HEK293 (cell line): ENCODE measurements at regions not wholly inside any gene's neighbourhood (a gene's known extent, or its start where the extent isn't known, plus 50 kb on each side); places are given as distances from the start of the nearest gene placed in this dataset.

Experiments
- CTCF ChIA-PET: fragments of 350-600 bp; formaldehyde crosslinking; extraction: SDS; loops from one replicate; lab custom pipeline; 2021; ENCODE audit warnings: antibody characterized with exemption; lab: Yijun Ruan, JAX
- POLR2A ChIA-PET: fragments of 300-600 bp; formaldehyde crosslinking; extraction: SDS; loops from one replicate; lab custom pipeline; 2020; ENCODE audit warnings: antibody characterized with exemption, inconsistent platforms; lab: Yijun Ruan, JAX
- H3K27ac ChIP-seq: fragments of 200-500 bp; sonication (Bioruptor generic); 2 replicates; pipeline ENCODE4 v1.5.1; 2014; ENCODE audit warnings: low read depth, low read length, control low read depth, inconsistent platforms; ENCODE audit errors: extremely low read depth
- H3K36me3 ChIP-seq, 2 experiments: fragments of 200-500 bp in 1 of 2; sonication (Bioruptor generic) in 1 of 2; 1 replicate in 1 of 2; 2 replicates in 1 of 2; pipeline ENCODE4 v1.5.1; 2014 to 2017; ENCODE audit warnings: inconsistent platforms in 2 of 2, low read length in 2 of 2; ENCODE audit not compliant: control insufficient read depth in 2 of 2, insufficient read depth in 1 of 2
- H3K4me1 ChIP-seq: fragments of 200-500 bp; sonication (Bioruptor generic); 2 replicates; pipeline ENCODE4 v1.5.1; 2014; ENCODE audit warnings: mild to moderate bottlenecking, low read length, inconsistent platforms; ENCODE audit not compliant: control insufficient read depth, insufficient read depth
- H3K4me3 ChIP-seq: 2 replicates; pipeline ENCODE4 v1.5.1; 2011; ENCODE audit warnings: low read depth, mild to moderate bottlenecking, control low read depth, low read length, moderate library complexity
- H3K9me3 ChIP-seq: fragments of 200-500 bp; sonication (Bioruptor generic); 2 replicates; pipeline ENCODE4 v1.5.1; 2014; ENCODE audit warnings: low read depth, low read length, inconsistent platforms; ENCODE audit not compliant: control insufficient read depth, insufficient read depth
- FEZF1 ChIP-seq: fragments of 450-650 bp; formaldehyde crosslinking; IDR thresholded peaks from 2 replicates; pipeline ENCODE4 v1.5.1; 2016; ENCODE audit warnings: missing biosample characterization, missing genetic modification characterization
- GFI1B ChIP-seq: fragments of 450-650 bp; formaldehyde crosslinking; IDR thresholded peaks from 2 replicates; pipeline ENCODE4 v1.5.1; 2016; ENCODE audit warnings: missing biosample characterization, missing genetic modification characterization
- PRDM1 ChIP-seq: fragments of 450-650 bp; formaldehyde crosslinking; IDR thresholded peaks from 2 replicates; pipeline ENCODE4; 2016; ENCODE audit warnings: missing biosample characterization, missing genetic modification characterization
- REPIN1 ChIP-seq: fragments of 450-650 bp; formaldehyde crosslinking; IDR thresholded peaks from 2 replicates; pipeline ENCODE4 v1.5.1; 2017; ENCODE audit warnings: missing biosample characterization, missing genetic modification characterization, low read depth
- SP2 ChIP-seq: fragments of 450-650 bp; formaldehyde crosslinking; IDR thresholded peaks from 2 replicates; pipeline ENCODE4 v1.5.1; 2016; ENCODE audit warnings: missing biosample characterization, missing genetic modification characterization
- ZFP69B ChIP-seq: fragments of 450-650 bp; formaldehyde crosslinking; IDR thresholded peaks from 2 replicates; pipeline ENCODE4 v1.5.1; 2016; ENCODE audit warnings: missing biosample characterization, missing genetic modification characterization
- ZNF133 ChIP-seq: fragments of 450-650 bp; formaldehyde crosslinking; IDR thresholded peaks from 2 replicates; pipeline ENCODE4 v1.5.1; 2016; ENCODE audit warnings: missing biosample characterization, missing genetic modification characterization
- ZNF211 ChIP-seq: fragments of 450-650 bp; formaldehyde crosslinking; IDR thresholded peaks from 2 replicates; pipeline ENCODE4 v1.5.1; 2016; ENCODE audit warnings: low read depth, missing biosample characterization, missing genetic modification characterization
- ZNF274 ChIP-seq, 2 experiments: fragments of 200-500 bp in 1 of 2; fragments of 450-650 bp in 1 of 2; sonication (Bioruptor generic) in 1 of 2; formaldehyde crosslinking in 1 of 2; IDR thresholded peaks; 2 replicates each; pipeline versions ENCODE4 v1.5.1 to v1.6.1; 2014 to 2016; ENCODE audit warnings: borderline replicate concordance in 1 of 2, inconsistent platforms in 1 of 2, low read length in 1 of 2, missing biosample characterization in 1 of 2, missing genetic modification characterization in 1 of 2
- ZNF350 ChIP-seq: fragments of 450-650 bp; formaldehyde crosslinking; IDR thresholded peaks from 2 replicates; pipeline ENCODE4 v1.5.0; 2017; ENCODE audit warnings: missing biosample characterization, mild to moderate bottlenecking, missing genetic modification characterization
- ZNF404 ChIP-seq: fragments of 450-650 bp; formaldehyde crosslinking; IDR thresholded peaks from 2 replicates; pipeline ENCODE4 v1.5.1; 2017; ENCODE audit warnings: missing biosample characterization, missing genetic modification characterization
- ZNF548 ChIP-seq: fragments of 450-650 bp; formaldehyde crosslinking; IDR thresholded peaks from 2 replicates; pipeline ENCODE4 v1.5.1; 2016; ENCODE audit warnings: missing biosample characterization, missing genetic modification characterization
- ZNF561 ChIP-seq: fragments of 450-650 bp; IDR thresholded peaks from 2 replicates; pipeline ENCODE4 v1.5.1; 2018; ENCODE audit warnings: missing biosample characterization, missing genetic modification characterization, borderline replicate concordance
- ZNF600 ChIP-seq: fragments of 450-650 bp; formaldehyde crosslinking; IDR thresholded peaks from 2 replicates; pipeline ENCODE4 v1.5.1; 2016; ENCODE audit warnings: missing biosample characterization, missing genetic modification characterization
- ZNF623 ChIP-seq: fragments of 450-650 bp; formaldehyde crosslinking; IDR thresholded peaks from 2 replicates; pipeline ENCODE4 v1.5.1; 2016; ENCODE audit warnings: missing biosample characterization, missing genetic modification characterization
- ZNF629 ChIP-seq: fragments of 450-650 bp; formaldehyde crosslinking; IDR thresholded peaks from 2 replicates; pipeline ENCODE4 v1.5.1; 2017; ENCODE audit warnings: missing biosample characterization, missing genetic modification characterization
- ZNF777 ChIP-seq: fragments of 450-650 bp; formaldehyde crosslinking; IDR thresholded peaks from 2 replicates; pipeline ENCODE4 v1.5.1; 2017; ENCODE audit warnings: missing biosample characterization, missing genetic modification characterization, borderline replicate concordance
- ZSCAN23 ChIP-seq: fragments of 450-650 bp; formaldehyde crosslinking; IDR thresholded peaks from 2 replicates; pipeline ENCODE4 v1.5.1; 2016; ENCODE audit warnings: missing biosample characterization, missing genetic modification characterization
- ZXDB ChIP-seq: fragments of 450-650 bp; formaldehyde crosslinking; IDR thresholded peaks from 2 replicates; pipeline ENCODE4 v1.5.1; 2016; ENCODE audit warnings: missing biosample characterization, missing genetic modification characterization
- TF ChIP-seq, protein P1 (sequence below): fragments of 450-650 bp; IDR thresholded peaks from 2 replicates; pipeline ENCODE4 v1.5.1; 2018; ENCODE audit warnings: missing biosample characterization, missing genetic modification characterization
- TF ChIP-seq, protein P2 (sequence below): fragments of 450-650 bp; formaldehyde crosslinking; IDR thresholded peaks from 2 replicates; pipeline ENCODE4 v1.5.1; 2017; ENCODE audit warnings: missing biosample characterization, missing genetic modification characterization

GRCh38 chr16:64307431-64307830 is 814.4 kb downstream of the CDH11 start:
- no peak for TF ChIP-seq GFI1B (tag by site-specific recombination)
- 0 out of 2 replicates have a peak, but pooled peaks have one; percentile 30 for TF ChIP-seq PRDM1 (tag by site-specific recombination)
- no peaks in the 10 kb centered on the region for H3K36me3 ChIP-seq
- no peaks in the 10 kb centered on the region for H3K9me3 ChIP-seq
- no peak overlapping the region for H3K27ac ChIP-seq
- CTCF ChIA-PET = no interaction called here
- POLR2A ChIA-PET = no interaction called here
- H3K4me1 ChIP-seq = no peaks in the 10 kb centered on the region
- no peak overlapping the region for H3K4me3 ChIP-seq

- no peaks in the 10 kb centered on the region for H3K9me3 ChIP-seq
- ChIA-PET CTCF (no interaction called here), POLR2A (no interaction called here)
- no peaks in the 10 kb centered on the region for H3K36me3 ChIP-seq
- H3K27ac ChIP-seq = no peak overlapping the region
- TF ChIP-seq ZNF274 (IDR thresholded peaks at IDR 0.05; ENCODE audit: low read length) = no peak
- TF ChIP-seq ZNF274 (tag by site-specific recombination; IDR thresholded peaks at IDR 0.05; ENCODE audit: borderline replicate concordance) = no peak
- TF ChIP-seq ZFP69B = no peak
- no peaks in the 10 kb centered on the region for H3K4me1 ChIP-seq
- H3K4me3 ChIP-seq = no peak overlapping the region
These were observed 816.2 kb downstream of the CDH11 start for GRCh38 chr16:64305663-64306062.

DNA sequence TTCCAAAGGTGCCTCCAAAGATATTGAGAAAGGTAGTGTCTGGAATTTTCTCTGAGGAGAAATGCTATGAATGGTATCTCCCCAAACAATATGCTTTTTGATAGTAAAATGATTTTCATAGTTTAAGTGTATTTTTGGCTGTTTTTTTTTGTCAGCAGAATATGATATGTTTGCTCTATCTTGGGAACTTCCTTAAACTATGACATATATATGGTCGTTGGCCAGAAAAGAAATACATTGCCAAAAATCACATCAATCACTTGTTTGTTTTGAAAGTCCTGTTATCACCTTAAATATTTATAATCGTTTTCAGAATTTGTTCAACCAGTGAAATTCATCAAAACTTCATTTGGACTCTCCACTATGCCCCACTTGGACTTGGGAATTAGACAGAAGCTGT is 816.9 kb downstream of the CDH11 start:
- no peaks in the 10 kb centered on the region for H3K9me3 ChIP-seq
- CTCF ChIA-PET = no interaction called here
- no peaks in the 10 kb centered on the region for H3K4me1 ChIP-seq
- no peak overlapping the region for H3K4me3 ChIP-seq
- POLR2A ChIA-PET = no interaction called here
- TF ChIP-seq ZNF274 (IDR thresholded peaks at IDR 0.05; ENCODE audit: low read length) = no peak
- no peak for TF ChIP-seq ZNF274 (tag by site-specific recombination; IDR thresholded peaks at IDR 0.05; ENCODE audit: borderline replicate concordance)
- no peak for TF ChIP-seq FEZF1
- TF ChIP-seq ZNF211 (tag by site-specific recombination) = no peak
- TF ChIP-seq ZNF623 (tag by site-specific recombination) = no peak
- TF ChIP-seq, protein P1, sequence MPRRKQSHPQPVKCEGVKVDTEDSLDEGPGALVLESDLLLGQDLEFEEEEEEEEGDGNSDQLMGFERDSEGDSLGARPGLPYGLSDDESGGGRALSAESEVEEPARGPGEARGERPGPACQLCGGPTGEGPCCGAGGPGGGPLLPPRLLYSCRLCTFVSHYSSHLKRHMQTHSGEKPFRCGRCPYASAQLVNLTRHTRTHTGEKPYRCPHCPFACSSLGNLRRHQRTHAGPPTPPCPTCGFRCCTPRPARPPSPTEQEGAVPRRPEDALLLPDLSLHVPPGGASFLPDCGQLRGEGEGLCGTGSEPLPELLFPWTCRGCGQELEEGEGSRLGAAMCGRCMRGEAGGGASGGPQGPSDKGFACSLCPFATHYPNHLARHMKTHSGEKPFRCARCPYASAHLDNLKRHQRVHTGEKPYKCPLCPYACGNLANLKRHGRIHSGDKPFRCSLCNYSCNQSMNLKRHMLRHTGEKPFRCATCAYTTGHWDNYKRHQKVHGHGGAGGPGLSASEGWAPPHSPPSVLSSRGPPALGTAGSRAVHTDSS = no peak
- no peak for TF ChIP-seq ZNF600 (tag by site-specific recombination)
- no peak for TF ChIP-seq SP2
- no peak for TF ChIP-seq REPIN1 (tag by site-specific recombination)
- TF ChIP-seq ZNF133 = no peak
- no peak for TF ChIP-seq ZSCAN23
- no peak for TF ChIP-seq ZXDB (tag by site-specific recombination)
- TF ChIP-seq ZNF548 (tag by site-specific recombination) = no peak
- TF ChIP-seq ZNF404 = no peak
- no peak for TF ChIP-seq ZNF350 (tag by site-specific recombination)
- TF ChIP-seq ZNF629 (tag by site-specific recombination) = no peak
- TF ChIP-seq, protein P2, sequence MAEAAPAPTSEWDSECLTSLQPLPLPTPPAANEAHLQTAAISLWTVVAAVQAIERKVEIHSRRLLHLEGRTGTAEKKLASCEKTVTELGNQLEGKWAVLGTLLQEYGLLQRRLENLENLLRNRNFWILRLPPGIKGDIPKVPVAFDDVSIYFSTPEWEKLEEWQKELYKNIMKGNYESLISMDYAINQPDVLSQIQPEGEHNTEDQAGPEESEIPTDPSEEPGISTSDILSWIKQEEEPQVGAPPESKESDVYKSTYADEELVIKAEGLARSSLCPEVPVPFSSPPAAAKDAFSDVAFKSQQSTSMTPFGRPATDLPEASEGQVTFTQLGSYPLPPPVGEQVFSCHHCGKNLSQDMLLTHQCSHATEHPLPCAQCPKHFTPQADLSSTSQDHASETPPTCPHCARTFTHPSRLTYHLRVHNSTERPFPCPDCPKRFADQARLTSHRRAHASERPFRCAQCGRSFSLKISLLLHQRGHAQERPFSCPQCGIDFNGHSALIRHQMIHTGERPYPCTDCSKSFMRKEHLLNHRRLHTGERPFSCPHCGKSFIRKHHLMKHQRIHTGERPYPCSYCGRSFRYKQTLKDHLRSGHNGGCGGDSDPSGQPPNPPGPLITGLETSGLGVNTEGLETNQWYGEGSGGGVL (tag by site-specific recombination) = no peak
- TF ChIP-seq ZNF777 = no peak
- TF ChIP-seq ZNF561 (tag by site-specific recombination) = no peak
- H3K27ac ChIP-seq = no peak overlapping the region
- H3K36me3 ChIP-seq = no peaks in the 10 kb centered on the region
